Stimulated activated CD8-positive, alpha-beta memory T cell treated with anti-CD3 and anti-CD28 coated beads, Interleukin-4, amount 100 ng/mL, for 48 hours (primary cell): ENCODE measurements at regions not wholly inside any gene's neighbourhood (a gene's known extent, or its start where the extent isn't known, plus 50 kb on each side); places are given as distances from the start of the nearest gene placed in this dataset.

Source experiments
- DNase-seq: peaks from one replicate; pipeline ENCODE4 v3.0.0-alpha.2; 2020

GRCh38 chr11:70712471-70712870, 314.1 kb downstream of the CTTN start:
- no peak for DNase-seq

- no peak for DNase-seq
Measured at GRCh38 chr11:70713086-70713835, 314.9 kb downstream of the CTTN start.

- no peak for DNase-seq
Measured at GRCh38 chr11:70713988-70714665, 315.8 kb downstream of the CTTN start.

DNA sequence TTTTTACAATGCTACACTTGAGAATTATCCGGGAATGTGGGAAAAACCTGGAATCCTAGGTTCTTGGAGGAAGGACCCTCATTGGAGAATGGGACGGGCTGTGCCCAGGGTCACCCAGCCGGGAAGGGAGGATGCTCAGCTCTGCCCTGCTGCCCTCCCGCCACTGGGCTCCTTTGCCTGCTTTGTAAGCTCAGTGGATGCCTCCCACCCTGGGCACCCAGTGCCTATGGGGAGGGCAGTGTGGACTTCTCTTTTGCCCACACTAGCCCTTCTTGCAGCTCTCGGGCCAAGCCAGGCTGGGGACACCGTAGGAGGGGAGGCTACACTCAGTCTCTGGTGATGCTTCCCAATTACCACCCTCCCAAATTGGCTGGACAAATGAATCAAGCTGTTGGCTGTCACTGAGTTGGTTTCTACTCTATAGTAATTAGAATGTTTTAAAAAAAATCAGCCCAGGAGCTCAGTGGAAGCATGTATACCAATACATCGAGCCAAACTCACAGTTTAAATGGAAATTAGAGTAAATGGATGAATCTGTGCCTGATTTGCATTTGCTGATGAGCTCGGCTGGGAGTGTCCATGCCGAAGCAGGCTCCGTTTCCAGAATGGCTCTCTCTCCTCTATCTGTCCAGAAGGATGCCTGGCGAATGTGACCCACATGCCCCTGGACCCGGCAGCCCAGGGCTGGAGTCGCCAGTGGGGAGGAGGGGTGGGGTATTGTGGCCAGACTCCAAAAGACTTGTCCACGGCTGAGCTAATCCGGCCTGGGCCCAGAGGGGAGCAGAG, 317.0 kb downstream of the CTTN start:
- no peak for DNase-seq

GRCh38 chr11:70716216-70716615, 317.9 kb downstream of the CTTN start:
- no peak for DNase-seq

- no peak for DNase-seq
Measured at GRCh38 chr11:70716986-70717775, 318.9 kb downstream of the CTTN start.

GRCh38 chr11:70717936-70718595, 319.7 kb downstream of the CTTN start:
- no peak for DNase-seq

GRCh38 chr11:70719516-70719915, 321.2 kb downstream of the CTTN start:
- DNase-seq: no peak

- no peak for DNase-seq
Measured at GRCh38 chr11:70720281-70720680, 322.0 kb downstream of the CTTN start.

- DNase-seq: no peak
Measured at GRCh38 chr11:70721006-70721405, 322.7 kb downstream of the CTTN start.

DNA sequence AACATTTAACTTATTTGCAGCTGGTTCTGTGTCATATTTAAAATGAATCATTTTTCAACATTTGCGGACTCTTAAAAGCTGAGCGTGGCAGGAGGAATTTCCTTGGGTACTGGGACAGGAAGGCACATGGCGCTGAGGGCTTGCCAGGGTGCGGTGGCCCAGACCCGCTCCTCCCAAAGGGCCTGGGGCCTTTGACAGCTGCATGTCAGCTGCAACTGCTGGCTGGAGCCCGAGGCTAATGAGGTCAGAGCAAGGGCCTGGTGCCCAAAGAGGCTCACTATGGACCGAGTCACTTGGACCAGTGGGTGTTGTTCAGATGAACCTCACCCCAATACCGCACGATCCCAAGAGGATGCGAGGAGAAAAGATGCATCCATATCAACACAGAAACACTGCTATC, 326.9 kb downstream of the CTTN start:
- DNase-seq: no peak

- no peak for DNase-seq
Measured at GRCh38 chr11:70725739-70726138, 327.4 kb downstream of the CTTN start.

DNA sequence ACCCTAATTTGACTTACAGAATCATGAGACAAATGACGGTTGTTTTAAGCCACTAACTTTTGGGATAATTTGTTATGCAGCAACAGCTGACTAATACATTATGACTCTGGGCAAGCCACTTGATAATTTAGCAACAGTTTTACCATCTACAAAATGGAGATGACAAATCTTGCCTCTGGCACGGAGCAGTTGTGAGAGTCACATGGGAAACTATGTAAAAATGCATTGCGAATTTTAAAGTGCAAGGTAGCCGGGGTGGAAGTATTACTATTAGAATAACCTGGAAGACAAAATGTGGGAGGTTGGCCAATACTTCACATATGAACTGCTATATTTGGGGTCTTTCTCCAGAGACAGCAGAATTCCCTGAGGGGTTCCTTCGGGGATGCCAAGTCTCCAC, 328.7 kb downstream of the CTTN start:
- no peak for DNase-seq

GRCh38 chr11:70727899-70728620, 329.7 kb downstream of the CTTN start:
- no peak for DNase-seq

DNA sequence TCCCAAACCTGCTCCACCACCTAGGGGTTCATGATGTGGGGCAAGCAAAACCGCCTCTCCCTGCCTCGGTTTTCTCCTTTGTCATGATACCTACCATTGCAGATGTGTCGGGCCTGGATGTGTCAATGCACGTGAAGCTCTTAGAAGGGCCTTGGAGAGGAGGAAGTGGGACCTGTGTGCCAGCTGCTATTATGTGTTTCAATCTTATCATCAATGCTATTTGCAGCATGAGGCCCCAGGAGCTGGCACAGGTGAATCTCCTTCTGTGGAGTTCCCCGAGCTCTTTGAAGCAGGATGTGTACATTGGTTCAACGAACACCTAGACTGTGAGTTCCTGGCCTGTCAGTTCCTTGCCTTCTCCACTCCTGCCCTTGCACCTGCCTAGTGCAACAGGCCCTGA, 331.6 kb downstream of the CTTN start:
- DNase-seq: no peak

DNA sequence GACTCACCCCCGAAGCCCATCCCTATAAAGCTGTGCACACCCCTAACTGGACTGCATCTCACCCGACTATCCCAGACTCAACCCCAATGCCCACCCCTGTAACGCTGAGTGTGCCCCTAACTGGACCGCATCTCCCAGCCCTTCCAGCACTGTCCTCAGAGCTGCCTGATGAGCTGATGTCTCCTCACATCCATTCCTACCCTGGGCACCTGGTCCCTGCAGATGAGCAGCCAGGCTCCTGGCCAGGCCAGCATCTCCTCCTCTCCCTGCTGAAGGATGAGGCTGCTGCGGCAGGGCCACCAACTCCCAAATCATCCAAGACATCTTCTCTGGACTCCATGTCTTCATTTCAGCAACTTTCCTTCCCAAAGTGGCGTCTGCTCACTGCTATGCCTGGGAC, 332.1 kb downstream of the CTTN start:
- no peak for DNase-seq

GRCh38 chr11:70731271-70732022, 333.1 kb downstream of the CTTN start:
- DNase-seq: no peak

- DNase-seq: no peak
Measured at GRCh38 chr11:70732023-70732880, 333.9 kb downstream of the CTTN start.

DNA sequence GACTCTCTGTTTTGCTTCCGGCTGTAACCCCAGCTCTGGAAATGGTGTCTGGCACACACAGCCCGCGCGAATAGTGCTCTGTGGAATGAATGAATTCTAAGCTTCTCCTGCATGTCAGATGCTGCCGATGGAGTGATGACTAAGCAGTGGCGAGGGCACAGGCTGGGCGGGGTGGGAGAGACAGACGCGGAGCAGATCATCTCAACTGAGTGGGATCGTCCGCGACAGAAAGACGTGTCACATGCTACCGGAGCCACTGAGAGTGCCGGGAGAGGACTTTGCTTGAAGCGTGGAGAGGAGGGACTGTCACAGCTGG, 334.5 kb downstream of the CTTN start:
- no peak for DNase-seq
